ENCODE measurements at regions not wholly inside any gene's neighbourhood (a gene's known extent, or its start where the extent isn't known, plus 50 kb on each side); places are given as distances from the start of the nearest gene placed in this dataset.

- DNase-seq, result no peak
These were observed 259.3 kb downstream of the DCDC2C start for GRCh38 chr2:3962719-3963118.

GRCh38 chr2:3965211-3965610 lies 261.8 kb downstream of the DCDC2C start:
- no peak for DNase-seq

DNA sequence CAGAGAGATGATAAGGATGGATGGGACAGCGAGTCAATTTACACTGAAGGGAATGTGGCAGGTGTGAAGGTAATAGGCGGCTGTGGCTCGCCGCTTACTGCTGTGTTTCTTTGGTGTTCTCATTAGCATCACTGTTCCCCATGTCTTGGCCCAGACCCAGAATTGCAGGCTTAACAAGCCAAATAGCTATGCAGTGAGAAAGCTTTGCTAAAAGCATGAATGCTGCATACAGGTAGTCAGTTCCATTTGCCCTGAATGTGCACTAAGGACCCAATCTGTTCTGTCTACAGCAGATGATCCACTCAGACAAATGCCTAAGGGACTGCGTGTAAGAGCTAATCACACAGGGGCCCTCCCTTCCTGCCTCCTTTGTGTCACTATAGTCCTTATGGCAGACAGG lies 262.6 kb downstream of the DCDC2C start:
- DNase-seq, result no peak

DNA sequence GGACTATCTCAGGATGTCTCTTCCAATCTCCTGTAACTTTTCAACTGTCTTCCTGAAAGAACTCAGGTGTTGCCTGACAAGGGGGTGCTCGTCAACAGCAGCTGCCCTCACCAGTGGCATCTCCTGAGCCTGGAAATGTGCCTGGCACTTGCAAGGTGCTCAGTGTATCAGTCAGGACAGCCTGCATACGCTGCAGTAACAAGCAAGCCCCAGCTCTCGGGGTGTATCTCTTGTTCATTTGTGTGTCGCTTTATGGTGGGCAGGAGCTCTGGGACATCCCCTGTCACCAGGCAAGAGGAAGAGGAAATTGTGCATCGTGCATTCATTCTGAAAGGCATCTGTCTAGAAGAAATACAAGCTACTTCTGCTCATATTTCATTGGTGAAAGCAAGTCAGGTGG lies 263.1 kb downstream of the DCDC2C start:
- no peak for DNase-seq

DNA sequence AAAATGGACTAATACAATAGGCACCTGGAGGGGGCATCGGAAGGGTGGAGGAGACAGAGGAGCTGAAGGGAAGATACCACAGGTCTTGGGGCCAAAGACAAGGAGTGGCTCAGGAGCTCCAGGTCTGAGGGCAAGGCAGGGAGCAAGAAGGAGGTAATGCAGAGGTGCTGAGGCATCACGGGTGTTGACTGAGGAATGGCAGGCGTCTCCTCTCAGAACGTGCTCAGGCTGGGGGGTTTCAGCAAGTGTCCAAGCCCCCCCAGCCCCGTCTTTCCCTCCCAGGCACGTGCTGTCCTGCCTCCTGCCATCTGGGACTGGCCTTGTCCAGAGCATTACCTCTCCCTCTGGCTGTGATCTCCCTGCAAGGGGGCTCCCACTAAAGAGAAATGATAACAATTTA lies 265.4 kb downstream of the DCDC2C start:
- no peak for DNase-seq

GRCh38 chr2:3970791-3971651 lies 267.6 kb downstream of the DCDC2C start:
- DNase-seq, result no peak

DNA sequence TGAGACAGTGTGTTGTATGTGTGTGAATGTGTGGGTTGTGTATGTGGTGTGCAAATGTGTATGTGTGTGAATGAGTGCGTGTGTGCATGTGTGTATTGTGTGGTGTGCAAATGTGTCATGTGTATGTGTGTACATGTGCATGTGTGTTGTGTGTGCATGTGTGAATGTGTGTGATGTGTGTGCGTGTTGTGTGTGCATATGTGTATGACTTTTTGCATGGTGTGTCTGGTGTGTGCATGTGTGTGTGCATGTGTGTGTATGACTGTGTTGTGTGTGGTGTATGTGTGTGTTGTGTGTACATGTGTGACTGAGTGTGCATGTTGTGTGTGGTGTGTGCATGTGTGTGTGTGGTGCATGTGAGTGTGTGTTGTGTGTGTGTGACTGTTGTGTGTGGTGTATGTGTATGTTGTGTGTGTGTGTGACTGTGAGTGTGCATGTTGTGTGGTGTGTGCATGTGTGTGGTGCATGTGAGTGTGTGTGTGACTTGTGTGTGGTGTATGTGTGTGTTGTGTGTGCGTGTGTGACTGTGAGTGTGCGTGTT lies 268.3 kb downstream of the DCDC2C start:
- no peak for DNase-seq

GRCh38 chr2:3972377-3972776 lies 269.0 kb downstream of the DCDC2C start:
- no peak for DNase-seq

DNA sequence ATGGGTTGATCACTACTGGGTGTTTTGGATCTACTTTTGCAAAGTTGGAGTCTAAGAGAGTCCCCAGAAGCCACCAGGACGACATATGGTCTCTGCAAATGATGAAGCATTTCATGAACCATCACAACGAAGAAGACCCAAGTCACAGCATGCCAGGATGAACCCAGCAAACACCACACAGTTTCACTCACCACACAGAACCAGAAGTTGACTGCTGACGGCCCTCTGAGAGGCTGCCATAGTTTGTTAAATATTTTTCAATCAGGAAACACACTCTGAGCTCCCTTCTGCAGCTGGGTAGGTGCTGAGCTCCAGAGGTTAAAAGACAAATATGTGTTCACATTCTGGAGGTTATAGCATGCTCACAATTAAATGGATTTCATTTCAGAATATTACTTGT lies 271.4 kb downstream of the DCDC2C start:
- DNase-seq, result no peak

DNA sequence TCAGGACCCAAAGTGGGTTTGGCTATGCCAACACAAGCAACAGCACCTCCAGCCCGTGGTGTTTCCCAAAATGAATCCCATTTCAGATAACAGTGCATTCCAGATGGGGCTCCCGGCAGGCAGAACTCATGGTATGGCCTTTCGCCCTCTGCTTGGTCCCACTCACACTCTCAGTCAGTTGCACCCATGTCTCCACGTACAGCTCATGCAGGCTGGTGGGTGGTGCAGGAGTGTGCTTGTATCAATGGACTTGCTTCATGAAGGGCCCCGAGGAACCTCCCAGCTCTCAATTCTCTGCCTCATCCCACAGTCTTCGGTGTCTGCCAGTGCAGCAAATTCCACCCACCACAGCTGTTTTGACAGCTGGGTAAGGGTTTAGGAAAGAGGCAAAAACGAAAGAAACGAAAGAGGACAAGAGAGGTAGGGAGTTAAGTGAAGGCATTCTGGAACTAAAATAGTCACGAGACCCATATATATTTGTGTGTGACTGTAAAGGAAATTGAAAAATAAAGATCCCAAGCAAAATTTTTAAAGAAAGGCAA lies 278.1 kb downstream of the DCDC2C start:
- no peak for DNase-seq

DNA sequence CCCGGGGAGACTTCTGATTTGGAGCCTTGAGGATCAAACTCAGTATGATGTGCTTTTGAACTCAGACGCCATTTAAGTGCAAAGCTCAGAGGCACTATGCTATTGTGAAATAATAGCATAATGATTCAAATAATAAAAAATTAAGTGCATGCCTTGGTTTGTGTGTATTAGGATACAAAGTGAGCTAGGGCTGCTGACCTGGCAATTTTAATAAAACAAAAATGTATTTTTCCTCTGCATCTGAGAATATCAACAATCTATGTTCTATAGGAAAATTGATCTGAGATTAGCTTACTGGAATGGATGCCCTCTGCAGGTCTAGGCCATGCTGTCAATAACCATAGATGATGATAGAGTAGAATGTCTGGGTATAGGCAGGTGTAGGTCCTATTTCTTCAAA lies 278.8 kb downstream of the DCDC2C start:
- no peak for DNase-seq

- DNase-seq, result no peak
These were observed 282.7 kb downstream of the DCDC2C start for GRCh38 chr2:3986063-3986462.

DNA sequence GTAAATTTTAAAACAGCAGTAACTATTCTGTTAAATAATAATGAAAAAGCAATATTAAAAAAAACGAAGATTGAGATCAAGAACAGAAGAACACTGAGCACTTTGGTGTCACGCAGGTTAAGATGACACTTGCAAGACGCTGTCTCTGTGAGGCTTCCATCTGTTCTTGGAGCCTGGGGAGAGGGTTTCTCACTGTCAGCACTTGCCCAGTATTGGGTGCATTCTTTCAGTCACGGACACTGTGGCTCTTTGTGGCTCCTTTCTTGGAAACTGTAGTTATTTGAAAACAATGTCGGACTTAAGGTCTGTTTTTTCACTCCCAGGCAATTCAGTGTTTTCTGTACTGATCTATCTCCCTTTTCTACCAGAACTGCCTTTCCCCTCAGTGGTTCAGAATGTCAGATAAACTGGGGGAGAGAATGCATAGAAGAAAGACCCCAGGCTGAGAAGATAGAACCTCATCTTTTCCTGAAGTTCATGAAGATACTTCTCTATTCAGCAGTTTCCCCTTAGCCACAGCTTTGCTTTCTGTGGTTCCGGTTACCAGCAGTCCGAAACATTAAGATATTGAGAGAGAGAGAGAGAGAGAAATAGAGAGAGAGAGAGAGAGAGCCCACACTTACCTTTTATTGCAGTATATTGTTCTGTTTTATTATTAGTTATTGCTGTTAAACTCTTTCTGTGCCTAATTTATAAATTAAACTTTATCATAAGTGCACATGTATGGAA lies 283.3 kb downstream of the DCDC2C start:
- no peak for DNase-seq

DNA sequence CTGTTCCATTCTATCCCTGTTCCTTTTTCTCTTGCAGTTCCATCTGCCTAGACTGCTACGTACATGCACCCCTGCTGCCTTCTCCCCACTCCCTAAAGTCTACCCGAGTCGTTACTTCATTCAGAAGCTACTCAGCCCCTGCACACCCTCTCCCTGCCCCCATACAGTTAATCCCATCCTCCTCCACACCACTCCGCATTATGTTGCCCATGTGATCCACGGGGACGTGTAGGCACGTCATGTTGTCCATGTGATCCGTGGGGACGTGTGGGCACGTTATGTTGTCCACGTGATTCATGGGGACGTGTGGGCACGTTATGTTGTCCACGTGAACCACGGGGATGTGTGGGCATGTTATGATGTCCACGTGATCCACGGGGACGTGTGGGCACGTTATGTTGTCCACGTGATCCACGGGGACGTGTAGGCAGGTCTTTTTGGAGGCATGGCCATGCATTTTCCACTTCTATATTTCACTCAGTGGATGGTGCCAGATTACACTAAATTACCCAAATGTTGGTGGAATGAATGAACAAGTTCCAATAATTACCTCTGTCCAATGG lies 299.5 kb downstream of the DCDC2C start:
- DNase-seq, result no peak

DNA sequence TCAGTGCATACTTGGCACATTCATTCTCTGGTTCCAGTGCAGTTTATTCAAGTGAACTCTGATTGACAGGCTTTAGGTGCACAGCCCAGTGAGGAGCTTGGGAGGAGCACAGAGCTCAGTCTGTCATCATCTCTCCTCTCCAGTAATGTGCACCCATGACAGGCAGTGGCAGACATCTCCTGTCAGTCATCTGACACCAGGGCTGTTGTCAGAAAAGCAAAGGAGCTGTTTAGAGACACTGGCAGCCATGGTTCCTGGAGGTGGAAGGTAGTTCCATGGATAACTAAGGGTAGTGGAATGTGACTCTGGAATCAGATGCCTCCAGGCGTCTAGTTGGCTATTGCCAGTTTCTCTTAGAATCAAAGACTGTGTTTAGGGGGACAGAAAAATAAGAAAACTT lies 308.8 kb downstream of the DCDC2C start:
- DNase-seq, result no peak

DNA sequence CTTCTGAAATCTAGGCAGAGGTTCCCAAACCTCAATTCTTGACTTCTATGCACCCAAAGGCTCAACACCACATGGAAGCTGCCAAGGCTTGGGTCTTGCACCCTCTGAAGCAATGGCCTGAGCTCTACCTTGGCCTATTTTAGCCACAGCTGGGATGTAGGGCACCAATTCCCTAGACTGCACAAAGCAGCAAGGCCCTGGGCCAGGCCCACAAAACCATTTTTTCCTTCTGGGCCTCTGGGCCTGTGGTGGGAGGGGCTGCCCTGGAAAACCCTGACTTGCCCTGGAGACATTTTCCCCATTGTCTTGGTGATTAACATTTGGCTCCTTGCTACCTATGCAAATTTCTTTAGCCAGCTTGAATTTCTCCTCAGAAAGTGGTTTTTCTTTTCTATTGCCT lies 315.2 kb downstream of the DCDC2C start:
- no peak for DNase-seq

GRCh38 chr2:4020153-4020552 lies 316.8 kb downstream of the DCDC2C start:
- peak; percentile 90 for DNase-seq

GRCh38 chr2:4020649-4021048 lies 317.3 kb downstream of the DCDC2C start:
- DNase-seq, result peak; percentile 64

DNA sequence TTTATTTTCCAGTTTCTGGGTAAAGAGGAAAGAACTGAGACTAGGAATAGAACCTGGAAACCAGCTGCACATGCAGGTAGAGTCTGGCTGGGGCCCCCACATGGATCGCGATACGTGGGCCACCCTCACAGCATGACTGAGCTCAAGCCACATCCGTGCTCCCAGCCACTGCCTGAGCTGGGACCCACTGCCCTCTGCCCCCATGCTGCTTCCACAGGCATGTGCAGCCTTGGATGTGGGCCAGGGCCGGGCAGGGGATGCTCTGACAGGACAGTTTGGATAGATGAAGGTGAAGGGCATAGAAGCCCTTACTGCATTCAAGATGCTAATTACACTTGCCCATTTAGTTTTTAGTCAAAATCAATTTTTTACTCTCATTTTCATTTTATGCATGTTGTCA lies 321.2 kb downstream of the DCDC2C start:
- no peak for DNase-seq

GRCh38 chr2:4029081-4029480 lies 325.7 kb downstream of the DCDC2C start:
- no peak for DNase-seq

DNA sequence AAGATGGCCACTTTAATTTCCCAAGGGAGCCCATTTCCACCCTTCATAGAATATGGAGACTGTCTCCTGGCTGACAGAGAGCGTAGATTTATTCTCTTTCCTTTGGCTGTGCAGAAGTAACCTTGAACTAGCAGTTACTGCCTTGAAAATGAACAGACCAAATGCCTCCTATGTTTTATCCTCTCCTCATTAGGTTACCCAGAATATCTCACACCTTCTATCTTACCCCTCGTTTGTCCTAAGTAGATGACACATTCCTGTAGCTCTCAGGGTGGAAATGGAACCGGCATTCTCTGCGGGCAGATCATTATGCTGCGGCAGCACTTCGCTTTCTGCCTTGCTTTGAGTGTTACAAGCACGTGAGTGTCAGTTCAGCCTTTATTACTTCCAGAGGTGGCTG lies 336.5 kb downstream of the DCDC2C start:
- no peak for DNase-seq

- DNase-seq, result no peak
These were observed 344.9 kb downstream of the DCDC2C start for GRCh38 chr2:4047961-4048891.
